ENCODE measurements at regions not wholly inside any gene's neighbourhood (a gene's known extent, or its start where the extent isn't known, plus 50 kb on each side); places are given as distances from the start of the nearest gene placed in this dataset.

DNA sequence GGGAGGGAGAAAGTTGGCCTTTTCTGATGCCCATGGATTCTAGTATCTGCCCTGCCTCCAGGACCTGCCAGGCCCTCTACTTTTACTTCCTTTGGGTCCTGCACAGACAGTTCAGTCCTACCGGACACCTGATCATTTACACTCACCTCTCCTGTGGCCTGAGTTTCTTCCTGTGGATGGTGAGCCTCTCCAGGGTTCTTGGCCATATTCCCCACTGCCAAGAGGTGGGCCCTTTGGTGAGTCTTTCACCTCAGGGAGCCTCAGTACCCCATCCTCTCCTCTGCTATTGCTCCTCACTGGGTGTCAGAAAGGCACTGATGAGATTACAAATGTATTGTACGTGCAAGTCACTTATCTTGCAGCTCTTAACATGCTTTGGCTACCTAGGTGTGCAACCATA, 81.4 kb upstream of the ETV3 start:
- no peak for TF ChIP-seq OSR1 (CRISPR knock-in tag; IDR thresholded peaks at IDR 0.05)
- TF ChIP-seq RARB (CRISPR knock-in tag; IDR thresholded peaks at IDR 0.05): no peak
- TF ChIP-seq, protein P1, sequence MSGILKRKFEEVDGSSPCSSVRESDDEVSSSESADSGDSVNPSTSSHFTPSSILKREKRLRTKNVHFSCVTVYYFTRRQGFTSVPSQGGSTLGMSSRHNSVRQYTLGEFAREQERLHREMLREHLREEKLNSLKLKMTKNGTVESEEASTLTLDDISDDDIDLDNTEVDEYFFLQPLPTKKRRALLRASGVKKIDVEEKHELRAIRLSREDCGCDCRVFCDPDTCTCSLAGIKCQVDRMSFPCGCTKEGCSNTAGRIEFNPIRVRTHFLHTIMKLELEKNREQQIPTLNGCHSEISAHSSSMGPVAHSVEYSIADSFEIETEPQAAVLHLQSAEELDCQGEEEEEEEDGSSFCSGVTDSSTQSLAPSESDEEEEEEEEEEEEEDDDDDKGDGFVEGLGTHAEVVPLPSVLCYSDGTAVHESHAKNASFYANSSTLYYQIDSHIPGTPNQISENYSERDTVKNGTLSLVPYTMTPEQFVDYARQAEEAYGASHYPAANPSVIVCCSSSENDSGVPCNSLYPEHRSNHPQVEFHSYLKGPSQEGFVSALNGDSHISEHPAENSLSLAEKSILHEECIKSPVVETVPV (CRISPR knock-in tag; IDR thresholded peaks at IDR 0.05): no peak
- no peak for TF ChIP-seq ZC3H10 (CRISPR knock-in tag; IDR thresholded peaks at IDR 0.05)
- TF ChIP-seq ISL1 (CRISPR knock-in tag; IDR thresholded peaks at IDR 0.05): no peak
- no peak for ATAC-seq

DNA sequence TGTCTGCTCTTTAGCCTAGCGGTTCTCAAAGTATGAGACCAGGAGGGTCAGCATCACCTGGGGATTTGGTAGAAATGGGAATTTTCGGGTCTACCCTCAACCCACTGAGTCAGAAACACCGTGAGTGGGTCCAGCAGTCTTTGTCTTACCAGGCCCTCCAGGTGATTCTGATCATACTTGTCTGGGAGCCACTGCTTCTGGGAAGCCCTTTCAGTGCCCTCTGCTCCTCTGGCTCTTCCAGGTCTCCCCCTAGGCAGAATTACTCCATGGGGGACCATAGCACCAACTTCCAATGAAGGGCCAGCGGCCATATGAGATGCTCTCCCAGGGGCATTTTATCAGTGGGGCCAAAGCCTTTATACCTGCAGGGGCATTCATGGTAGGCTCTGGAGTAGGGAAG, 81.0 kb upstream of the ETV3 start:
- TF ChIP-seq OSR1 (CRISPR knock-in tag; IDR thresholded peaks at IDR 0.05) (no peak), BACH2 (CRISPR knock-in tag; IDR thresholded peaks at IDR 0.05; ENCODE audit: borderline replicate concordance) (no peak), SNAI2 (CRISPR knock-in tag; IDR thresholded peaks at IDR 0.05) (no peak), TOX (CRISPR knock-in tag; IDR thresholded peaks at IDR 0.05; ENCODE audit: borderline replicate concordance) (no peak), ZNF8 (CRISPR knock-in tag; IDR thresholded peaks at IDR 0.05) (no peak), ZFP30 (CRISPR knock-in tag; IDR thresholded peaks at IDR 0.05) (no peak)
- TF ChIP-seq, protein P1 (CRISPR knock-in tag; IDR thresholded peaks at IDR 0.05): no peak
- no peak for ATAC-seq

DNA sequence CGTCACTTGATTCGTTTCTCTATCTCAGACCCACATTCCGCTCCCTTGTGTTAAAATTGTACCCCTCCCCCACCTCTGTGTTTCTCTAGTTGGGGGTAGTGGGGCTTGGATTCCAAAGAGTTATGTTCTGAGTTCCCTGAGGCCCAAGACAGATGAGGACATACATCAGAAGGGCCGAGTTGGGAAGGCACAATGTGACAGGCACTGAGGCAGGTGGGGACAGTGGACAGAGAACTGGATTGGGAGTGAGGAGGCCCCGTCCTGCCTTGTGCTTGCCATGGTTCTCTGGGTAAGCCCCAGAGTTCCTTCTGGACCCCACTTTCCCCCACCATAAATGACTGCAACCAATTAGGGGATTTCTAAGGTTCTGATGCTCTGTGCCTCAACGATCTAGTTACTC, 80.5 kb upstream of the ETV3 start:
- no peak for ATAC-seq
- no peak for TF ChIP-seq ZC3H10 (CRISPR knock-in tag; IDR thresholded peaks at IDR 0.05)
- TF ChIP-seq PPARA (CRISPR knock-in tag; IDR thresholded peaks at IDR 0.05; ENCODE audit: borderline replicate concordance): no peak
- no peak for TF ChIP-seq SNAI2 (CRISPR knock-in tag; IDR thresholded peaks at IDR 0.05)
- no peak for TF ChIP-seq ESRRG (CRISPR knock-in tag; IDR thresholded peaks at IDR 0.05)
- TF ChIP-seq ZNF70 (CRISPR knock-in tag; IDR thresholded peaks at IDR 0.05): no peak
- no peak for TF ChIP-seq RARB (CRISPR knock-in tag; IDR thresholded peaks at IDR 0.05)
- TF ChIP-seq ARNTL (CRISPR knock-in tag; IDR thresholded peaks at IDR 0.05; ENCODE audit: borderline replicate concordance, low read depth): no peak
- TF ChIP-seq CSDC2 (CRISPR knock-in tag; IDR thresholded peaks at IDR 0.05): no peak
- TF ChIP-seq ZFP3 (CRISPR knock-in tag; IDR thresholded peaks at IDR 0.05): no peak
- TF ChIP-seq, protein P2, sequence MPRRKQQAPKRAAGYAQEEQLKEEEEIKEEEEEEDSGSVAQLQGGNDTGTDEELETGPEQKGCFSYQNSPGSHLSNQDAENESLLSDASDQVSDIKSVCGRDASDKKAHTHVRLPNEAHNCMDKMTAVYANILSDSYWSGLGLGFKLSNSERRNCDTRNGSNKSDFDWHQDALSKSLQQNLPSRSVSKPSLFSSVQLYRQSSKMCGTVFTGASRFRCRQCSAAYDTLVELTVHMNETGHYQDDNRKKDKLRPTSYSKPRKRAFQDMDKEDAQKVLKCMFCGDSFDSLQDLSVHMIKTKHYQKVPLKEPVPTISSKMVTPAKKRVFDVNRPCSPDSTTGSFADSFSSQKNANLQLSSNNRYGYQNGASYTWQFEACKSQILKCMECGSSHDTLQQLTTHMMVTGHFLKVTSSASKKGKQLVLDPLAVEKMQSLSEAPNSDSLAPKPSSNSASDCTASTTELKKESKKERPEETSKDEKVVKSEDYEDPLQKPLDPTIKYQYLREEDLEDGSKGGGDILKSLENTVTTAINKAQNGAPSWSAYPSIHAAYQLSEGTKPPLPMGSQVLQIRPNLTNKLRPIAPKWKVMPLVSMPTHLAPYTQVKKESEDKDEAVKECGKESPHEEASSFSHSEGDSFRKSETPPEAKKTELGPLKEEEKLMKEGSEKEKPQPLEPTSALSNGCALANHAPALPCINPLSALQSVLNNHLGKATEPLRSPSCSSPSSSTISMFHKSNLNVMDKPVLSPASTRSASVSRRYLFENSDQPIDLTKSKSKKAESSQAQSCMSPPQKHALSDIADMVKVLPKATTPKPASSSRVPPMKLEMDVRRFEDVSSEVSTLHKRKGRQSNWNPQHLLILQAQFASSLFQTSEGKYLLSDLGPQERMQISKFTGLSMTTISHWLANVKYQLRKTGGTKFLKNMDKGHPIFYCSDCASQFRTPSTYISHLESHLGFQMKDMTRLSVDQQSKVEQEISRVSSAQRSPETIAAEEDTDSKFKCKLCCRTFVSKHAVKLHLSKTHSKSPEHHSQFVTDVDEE (CRISPR knock-in tag; IDR thresholded peaks at IDR 0.05): no peak
- no peak for TF ChIP-seq TCF4 (CRISPR knock-in tag; IDR thresholded peaks at IDR 0.05; ENCODE audit: borderline replicate concordance)
- TF ChIP-seq ZNF565 (CRISPR knock-in tag; conservative IDR thresholded peaks at IDR 0.05; ENCODE audit: low read depth): no peak
- TF ChIP-seq, protein P3, sequence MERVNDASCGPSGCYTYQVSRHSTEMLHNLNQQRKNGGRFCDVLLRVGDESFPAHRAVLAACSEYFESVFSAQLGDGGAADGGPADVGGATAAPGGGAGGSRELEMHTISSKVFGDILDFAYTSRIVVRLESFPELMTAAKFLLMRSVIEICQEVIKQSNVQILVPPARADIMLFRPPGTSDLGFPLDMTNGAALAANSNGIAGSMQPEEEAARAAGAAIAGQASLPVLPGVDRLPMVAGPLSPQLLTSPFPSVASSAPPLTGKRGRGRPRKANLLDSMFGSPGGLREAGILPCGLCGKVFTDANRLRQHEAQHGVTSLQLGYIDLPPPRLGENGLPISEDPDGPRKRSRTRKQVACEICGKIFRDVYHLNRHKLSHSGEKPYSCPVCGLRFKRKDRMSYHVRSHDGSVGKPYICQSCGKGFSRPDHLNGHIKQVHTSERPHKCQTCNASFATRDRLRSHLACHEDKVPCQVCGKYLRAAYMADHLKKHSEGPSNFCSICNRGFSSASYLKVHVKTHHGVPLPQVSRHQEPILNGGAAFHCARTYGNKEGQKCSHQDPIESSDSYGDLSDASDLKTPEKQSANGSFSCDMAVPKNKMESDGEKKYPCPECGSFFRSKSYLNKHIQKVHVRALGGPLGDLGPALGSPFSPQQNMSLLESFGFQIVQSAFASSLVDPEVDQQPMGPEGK (CRISPR knock-in tag; IDR thresholded peaks at IDR 0.05; ENCODE audit: borderline replicate concordance): no peak
- TF ChIP-seq, protein P4, sequence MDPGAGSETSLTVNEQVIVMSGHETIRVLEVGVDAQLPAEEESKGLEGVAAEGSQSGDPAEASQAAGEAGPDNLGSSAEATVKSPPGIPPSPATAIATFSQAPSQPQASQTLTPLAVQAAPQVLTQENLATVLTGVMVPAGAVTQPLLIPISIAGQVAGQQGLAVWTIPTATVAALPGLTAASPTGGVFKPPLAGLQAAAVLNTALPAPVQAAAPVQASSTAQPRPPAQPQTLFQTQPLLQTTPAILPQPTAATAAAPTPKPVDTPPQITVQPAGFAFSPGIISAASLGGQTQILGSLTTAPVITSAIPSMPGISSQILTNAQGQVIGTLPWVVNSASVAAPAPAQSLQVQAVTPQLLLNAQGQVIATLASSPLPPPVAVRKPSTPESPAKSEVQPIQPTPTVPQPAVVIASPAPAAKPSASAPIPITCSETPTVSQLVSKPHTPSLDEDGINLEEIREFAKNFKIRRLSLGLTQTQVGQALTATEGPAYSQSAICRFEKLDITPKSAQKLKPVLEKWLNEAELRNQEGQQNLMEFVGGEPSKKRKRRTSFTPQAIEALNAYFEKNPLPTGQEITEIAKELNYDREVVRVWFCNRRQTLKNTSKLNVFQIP (CRISPR knock-in tag; IDR thresholded peaks at IDR 0.05; ENCODE audit: borderline replicate concordance, low read depth): no peak
- TF ChIP-seq, protein P1 (CRISPR knock-in tag; IDR thresholded peaks at IDR 0.05): no peak
- TF ChIP-seq GLIS3 (CRISPR knock-in tag; IDR thresholded peaks at IDR 0.05): no peak
- TF ChIP-seq, protein P5, sequence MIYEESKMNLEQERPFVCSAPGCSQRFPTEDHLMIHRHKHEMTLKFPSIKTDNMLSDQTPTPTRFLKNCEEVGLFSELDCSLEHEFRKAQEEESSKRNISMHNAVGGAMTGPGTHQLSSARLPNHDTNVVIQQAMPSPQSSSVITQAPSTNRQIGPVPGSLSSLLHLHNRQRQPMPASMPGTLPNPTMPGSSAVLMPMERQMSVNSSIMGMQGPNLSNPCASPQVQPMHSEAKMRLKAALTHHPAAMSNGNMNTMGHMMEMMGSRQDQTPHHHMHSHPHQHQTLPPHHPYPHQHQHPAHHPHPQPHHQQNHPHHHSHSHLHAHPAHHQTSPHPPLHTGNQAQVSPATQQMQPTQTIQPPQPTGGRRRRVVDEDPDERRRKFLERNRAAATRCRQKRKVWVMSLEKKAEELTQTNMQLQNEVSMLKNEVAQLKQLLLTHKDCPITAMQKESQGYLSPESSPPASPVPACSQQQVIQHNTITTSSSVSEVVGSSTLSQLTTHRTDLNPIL (CRISPR knock-in tag; IDR thresholded peaks at IDR 0.05; ENCODE audit: low read depth): no peak
- no peak for TF ChIP-seq ZNF8 (CRISPR knock-in tag; IDR thresholded peaks at IDR 0.05)
- TF ChIP-seq OSR1 (CRISPR knock-in tag; IDR thresholded peaks at IDR 0.05): no peak

All from SK-N-SH treated with all-trans-retinoic acid at 6 μM for 48 hours (cell line).